COLO829 (cell line): ENCODE measurements at regions not wholly inside any gene's neighbourhood (a gene's known extent, or its start where the extent isn't known, plus 50 kb on each side); places are given as distances from the start of the nearest gene placed in this dataset.
"Not testable (repeated sequence)": the region's sequence is repeated elsewhere in the genome, so short reads cannot be mapped to it uniquely, and the experiment has no call there.

Source experiments
- DNase-seq: peaks from one replicate; pipeline ENCODE4 v3.0.0; 2012; ENCODE audit warnings: low spot score

- DNase-seq = no peak
These were observed 1043.3 kb downstream of the FAT4 start for GRCh38 chr4:126358041-126358440.

DNA sequence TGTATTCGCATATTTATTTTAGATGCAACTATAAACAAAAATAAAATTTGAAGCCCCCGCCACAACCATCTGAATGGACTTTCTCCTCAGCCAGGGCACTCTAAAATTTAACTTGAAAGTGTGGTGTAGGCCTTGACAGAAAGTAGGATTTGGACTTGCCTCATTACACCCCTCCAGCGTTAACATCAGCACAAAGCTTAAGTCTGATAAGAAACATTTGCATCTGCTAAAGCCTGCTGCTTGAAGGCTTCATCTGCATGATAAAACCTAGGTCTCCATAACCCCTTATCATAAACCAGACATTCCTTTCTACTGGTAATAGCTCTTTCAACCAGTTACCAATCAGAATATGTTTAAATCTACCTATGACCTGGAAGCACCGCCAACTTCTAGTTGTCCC lies 1046.5 kb downstream of the FAT4 start:
- no peak for DNase-seq

- DNase-seq = no peak
These were observed 1049.7 kb downstream of the FAT4 start for GRCh38 chr4:126364311-126364911.

GRCh38 chr4:126369076-126369475 lies 1054.3 kb downstream of the FAT4 start:
- no peak for DNase-seq

DNA sequence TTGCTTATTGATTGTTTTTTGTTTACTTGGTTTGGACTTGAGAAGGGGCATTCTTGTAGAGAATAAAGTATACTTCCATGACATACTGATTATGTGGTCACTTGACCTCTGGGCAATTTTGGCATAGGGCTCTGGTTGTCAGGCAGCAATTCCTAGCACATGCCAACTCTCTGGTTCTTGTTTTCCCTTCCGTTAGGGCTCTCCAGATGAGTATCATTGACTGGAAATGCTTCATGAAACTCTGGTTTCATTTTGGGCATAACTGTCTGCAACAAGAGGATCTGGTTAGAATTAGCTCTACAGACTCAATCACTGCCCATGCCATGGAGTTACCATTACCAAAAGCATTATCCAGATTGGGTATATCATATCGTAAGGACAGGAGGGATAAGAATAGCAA lies 1057.9 kb downstream of the FAT4 start:
- DNase-seq = no peak

DNA sequence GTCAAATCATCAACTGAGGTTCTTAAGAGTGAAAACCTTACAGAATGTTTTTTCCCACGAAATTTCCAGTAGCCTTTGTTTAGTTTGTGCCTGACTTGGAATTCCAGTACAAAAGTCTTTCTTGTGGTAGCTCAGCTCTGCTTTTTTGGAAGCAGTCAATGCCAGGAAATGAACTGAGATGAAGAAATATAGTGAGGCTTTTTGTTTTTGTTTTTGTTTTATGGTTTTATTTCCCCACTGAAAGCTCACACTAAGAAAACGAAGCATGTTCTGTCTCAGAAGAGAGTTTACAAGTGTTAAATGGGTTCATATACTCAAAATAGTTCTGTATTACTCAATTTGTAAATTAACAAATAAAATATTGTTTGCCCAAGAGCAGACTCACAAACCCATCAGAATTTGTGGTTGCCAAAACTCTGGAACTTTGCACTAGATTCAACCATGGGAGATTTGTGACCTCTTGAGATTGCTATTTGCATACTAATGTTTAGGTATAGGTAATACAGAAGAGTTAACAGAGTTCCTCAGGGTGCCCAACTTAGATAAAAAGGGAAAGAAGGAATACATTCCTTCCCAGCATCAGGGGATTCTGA lies 1060.8 kb downstream of the FAT4 start:
- no peak for DNase-seq

GRCh38 chr4:126385954-126386353 lies 1071.2 kb downstream of the FAT4 start:
- no peak for DNase-seq

DNA sequence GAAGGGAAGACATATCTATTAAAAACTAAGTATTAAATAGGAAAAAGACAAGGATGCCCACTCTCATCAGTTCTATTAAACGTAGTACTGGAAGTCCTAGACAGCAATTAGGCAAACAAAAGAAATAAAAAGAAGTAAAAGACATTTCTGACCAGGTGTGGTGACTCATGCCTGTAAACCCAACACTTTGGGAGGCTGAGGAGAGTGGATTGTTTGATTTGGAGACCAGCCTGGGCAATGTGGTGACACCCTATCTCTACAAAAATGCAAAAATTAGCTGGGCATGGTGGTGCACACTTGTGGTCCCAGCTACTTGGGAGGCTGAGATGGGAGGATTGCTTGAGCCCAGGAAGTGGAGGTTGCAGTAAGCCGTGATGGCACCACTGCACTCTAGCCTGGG lies 1071.8 kb downstream of the FAT4 start:
- DNase-seq = no peak

- DNase-seq = no peak
These were observed 1080.9 kb downstream of the FAT4 start for GRCh38 chr4:126395664-126396063.

DNA sequence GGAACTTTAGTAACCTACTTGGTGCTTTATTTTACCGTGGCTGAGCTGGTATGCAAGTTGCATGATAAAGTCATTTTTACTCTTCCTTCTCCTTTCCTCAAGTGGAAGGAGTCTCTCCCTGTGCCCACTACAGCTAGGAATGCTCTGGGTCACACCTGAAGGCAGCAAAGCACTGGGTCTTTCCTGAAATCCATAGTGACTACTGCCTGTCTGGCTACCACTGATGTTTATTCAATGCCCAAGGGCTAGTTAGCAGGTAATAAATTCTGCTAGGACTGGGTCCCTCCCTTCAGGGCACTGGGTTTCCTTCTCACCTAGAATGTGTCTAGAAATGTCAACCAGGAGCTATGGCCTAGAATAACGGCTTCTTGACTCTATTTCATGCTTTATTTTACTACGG lies 1081.4 kb downstream of the FAT4 start:
- no peak for DNase-seq

- no peak for DNase-seq
These were observed 1081.9 kb downstream of the FAT4 start for GRCh38 chr4:126396703-126397102.

- DNase-seq = no peak
These were observed 1089.8 kb downstream of the FAT4 start for GRCh38 chr4:126404549-126404948.

GRCh38 chr4:126405369-126405982 lies 1090.7 kb downstream of the FAT4 start:
- DNase-seq = peak; percentile 2

DNA sequence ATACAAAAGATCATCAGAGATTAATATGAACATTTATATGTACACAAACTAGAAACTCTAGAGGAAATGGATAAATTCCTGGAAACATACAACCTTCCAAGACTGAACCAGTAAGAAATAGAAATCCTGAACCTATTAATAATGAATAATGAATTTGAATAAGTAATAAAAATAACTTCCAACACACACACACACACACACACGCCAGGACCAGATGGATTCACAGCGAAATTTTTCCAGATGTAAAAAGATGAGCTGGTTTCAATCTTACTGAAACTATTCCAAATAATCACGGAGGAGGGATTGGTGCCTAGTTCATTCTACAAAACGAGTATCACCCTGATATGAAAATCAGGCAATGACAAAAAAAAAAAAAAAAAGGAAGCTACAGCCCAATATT lies 1095.0 kb downstream of the FAT4 start:
- no peak for DNase-seq

GRCh38 chr4:126411047-126411446 lies 1096.3 kb downstream of the FAT4 start:
- no peak for DNase-seq

DNA sequence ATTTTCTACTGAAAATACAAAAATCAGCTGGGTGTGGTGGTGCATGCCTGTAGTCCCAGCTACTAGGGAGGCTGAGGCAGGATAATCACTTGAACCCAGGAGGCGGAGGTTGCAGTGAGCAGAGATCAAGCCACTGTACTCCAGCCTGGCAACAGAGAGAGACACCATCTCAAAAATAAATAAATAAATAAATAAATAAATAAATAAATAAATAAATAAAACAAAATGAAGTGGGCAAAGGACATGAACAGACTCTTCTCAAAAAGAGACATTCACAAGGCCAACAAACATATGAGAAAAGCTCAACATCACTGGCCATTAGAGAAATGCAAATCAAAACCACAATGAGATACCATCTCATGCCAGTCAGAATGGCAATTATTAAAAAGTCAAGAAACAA lies 1097.6 kb downstream of the FAT4 start:
- not testable (repeated sequence) for DNase-seq

DNA sequence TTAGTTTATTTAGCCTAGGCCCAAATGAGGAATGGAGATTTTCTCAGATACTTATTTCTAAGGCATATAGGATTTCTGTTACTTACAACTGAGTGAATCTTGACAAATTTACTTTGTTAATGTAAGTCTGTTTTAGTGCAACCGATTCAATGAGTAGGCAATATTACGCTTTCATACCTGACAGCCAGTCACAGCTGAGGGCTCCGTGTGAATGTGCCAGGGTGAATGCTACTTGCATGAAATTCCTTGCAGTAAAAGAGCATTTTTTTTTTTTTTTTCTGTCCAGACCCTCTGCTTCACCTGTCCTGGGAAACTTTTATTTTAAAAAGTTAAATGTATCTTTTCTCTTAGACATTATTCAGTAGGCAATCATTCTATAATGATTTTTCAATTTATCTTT lies 1100.0 kb downstream of the FAT4 start:
- no peak for DNase-seq

DNA sequence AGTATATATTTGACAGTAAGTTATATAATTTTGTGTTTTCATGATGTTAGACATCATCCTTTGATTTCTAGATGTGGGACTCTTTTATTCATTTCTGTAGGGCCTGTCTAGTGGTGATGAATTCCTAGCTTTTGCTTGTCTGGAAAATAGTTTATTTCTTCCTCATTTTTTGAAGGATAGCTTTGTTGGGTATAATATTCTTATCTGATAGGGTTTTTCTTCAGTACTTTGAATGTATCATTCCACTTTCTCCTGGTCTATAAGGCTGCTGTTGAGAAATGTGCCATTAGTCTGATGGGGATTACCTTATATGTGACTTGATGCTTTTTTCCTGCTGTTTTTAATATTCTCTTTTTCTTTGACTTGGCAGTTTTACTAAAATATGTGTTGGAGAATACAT lies 1104.5 kb downstream of the FAT4 start:
- DNase-seq = no peak

- no peak for DNase-seq
These were observed 1113.1 kb downstream of the FAT4 start for GRCh38 chr4:126427853-126428252.

- no peak for DNase-seq
These were observed 1116.3 kb downstream of the FAT4 start for GRCh38 chr4:126431049-126431448.

DNA sequence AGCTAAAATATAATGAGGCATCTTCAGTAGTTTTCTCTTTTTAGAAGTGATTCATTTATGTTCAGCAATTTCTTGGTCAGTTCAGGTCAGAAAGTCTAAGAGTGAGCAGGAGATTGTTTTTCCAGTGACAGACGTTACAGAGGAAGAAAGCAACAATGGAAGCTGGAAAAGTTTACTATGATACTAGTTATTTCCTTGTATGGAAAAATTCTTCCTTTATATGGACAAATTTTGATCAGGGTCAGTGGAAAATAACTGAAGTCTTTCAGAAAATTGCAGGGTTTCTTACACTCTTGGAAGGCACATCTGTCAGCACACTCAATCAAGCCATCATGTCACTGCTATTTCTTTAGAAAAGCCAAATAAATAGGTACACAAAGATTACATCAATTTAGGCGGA lies 1120.7 kb downstream of the FAT4 start:
- no peak for DNase-seq

- DNase-seq = no peak
These were observed 1125.5 kb downstream of the FAT4 start for GRCh38 chr4:126440297-126440696.

DNA sequence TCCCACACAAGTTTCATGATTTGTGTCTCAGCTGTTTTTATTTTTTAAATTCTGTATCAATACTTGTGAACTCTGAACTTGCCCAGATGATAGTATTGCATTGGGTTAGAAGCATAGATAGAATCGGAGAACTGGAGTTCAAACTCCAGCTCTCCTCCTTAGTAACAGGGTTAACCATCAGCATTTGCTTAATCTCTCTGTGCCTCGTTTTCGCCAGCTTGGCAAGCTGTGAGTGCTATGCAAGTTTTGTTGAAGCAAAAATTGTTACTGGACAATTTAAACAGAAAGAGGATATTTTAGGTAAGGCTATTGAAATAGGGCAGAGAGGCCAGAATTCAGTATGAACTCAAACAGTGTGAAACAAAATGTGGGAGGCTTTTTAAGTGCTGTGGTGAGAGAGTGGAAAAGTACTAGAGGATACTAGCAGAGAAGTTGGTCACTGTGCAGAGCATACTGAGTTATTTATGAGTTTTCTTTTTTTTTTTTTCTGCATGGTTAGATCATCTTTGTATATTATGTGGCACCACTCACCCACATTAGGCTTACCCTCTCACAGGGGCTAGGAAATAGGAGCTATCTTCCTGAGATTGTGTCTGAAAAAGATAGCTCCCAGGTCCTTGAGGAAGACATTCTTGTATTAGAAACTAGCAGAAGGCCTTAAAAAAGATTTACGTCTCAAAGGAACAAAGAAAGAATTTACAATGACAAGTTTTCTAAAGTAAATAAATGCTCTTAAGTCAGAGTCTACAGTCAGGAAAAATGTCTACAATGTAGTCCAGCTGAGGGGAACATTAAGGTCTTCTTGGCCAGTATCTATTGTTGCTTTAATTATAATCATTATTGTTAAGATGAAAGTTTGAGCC lies 1126.6 kb downstream of the FAT4 start:
- no peak for DNase-seq
